Esophagus muscularis mucosa (tissue), 4 donors: ENCODE measurements at regions not wholly inside any gene's neighbourhood (a gene's known extent, or its start where the extent isn't known, plus 50 kb on each side); places are given as distances from the start of the nearest gene placed in this dataset.

Source experiments
- DNase-seq: peaks from one replicate; pipeline ENCODE4 v3.0.0-alpha.2; 2017; ENCODE audit errors: extremely low spot score
- H3K27ac ChIP-seq, 4 donors: fragments of 200-600 bp; sonication (generic); replicated peaks in 1 of 4; 1 replicate in 3 of 4; 2 replicates in 1 of 4; pipeline ENCODE4 v1.5.1; 2016 to 2019; ENCODE audit warnings: mild to moderate bottlenecking in 1 of 4
- H3K27me3 ChIP-seq, 4 donors: fragments of 200-600 bp; sonication (generic); one replicate each; pipeline versions ENCODE4 v1.5.1 to v1.6.0; 2016 to 2019
- H3K36me3 ChIP-seq, 4 donors: fragments of 200-600 bp; sonication (generic); one replicate each; pipeline ENCODE4 v1.5.1; 2016 to 2019
- H3K4me1 ChIP-seq, 4 donors: fragments of 200-600 bp; sonication (generic); one replicate each; pipeline ENCODE4 v1.5.1; 2016 to 2019
- H3K4me3 ChIP-seq, 4 donors: fragments of 200-600 bp; sonication (generic); 1 replicate in 2 of 4; 2 replicates in 2 of 4; pipeline ENCODE4 v1.5.1; 2016 to 2019; ENCODE audit warnings: mild to moderate bottlenecking in 4 of 4, moderate library complexity in 1 of 4
- H3K9me3 ChIP-seq, 4 donors: fragments of 200-600 bp; sonication (generic); 1 replicate in 3 of 4; 2 replicates in 1 of 4; pipeline ENCODE4 v1.5.1; 2016 to 2019
- EP300 ChIP-seq: sonication (generic); formaldehyde crosslinking; IDR thresholded peaks from one replicate; pipeline ENCODE4 v1.6.1; 2017; ENCODE audit warnings: antibody characterized with exemption
- POLR2A ChIP-seq: fragments of 450-650 bp; IDR thresholded peaks from one replicate; pipeline ENCODE4 v1.6.1; 2017; ENCODE audit warnings: antibody characterized with exemption, moderate library complexity, mild to moderate bottlenecking, low read depth
- POLR2AphosphoS5 ChIP-seq, 2 donors: sonication (generic); formaldehyde crosslinking; IDR thresholded peaks; one replicate each; pipeline ENCODE4 v1.6.1; 2017; ENCODE audit warnings: antibody characterized with exemption in 2 of 2
- WGBS: methylation state at CpG from one replicate; pipeline ENCODE4 v1.1.5; 2018; 5-methylcytosine and 5-hydroxymethylcytosine counted together
- intact Hi-C: fragments of 100-400 bp; cut with DNase I; formaldehyde crosslinking; loops from one replicate; pipeline ENCODE4 v1.15.1; 2023
- TF ChIP-seq, protein P1 (sequence below), 3 experiments: fragments of 200-600 bp in 2 of 3; fragments of 450-650 bp in 1 of 3; sonication (generic) in 2 of 3; IDR thresholded peaks; one replicate each; pipeline ENCODE4 v1.5.1; 2017 to 2019; ENCODE audit warnings: antibody characterized with exemption in 3 of 3, mild to moderate bottlenecking in 2 of 3, moderate library complexity in 1 of 3

DNA sequence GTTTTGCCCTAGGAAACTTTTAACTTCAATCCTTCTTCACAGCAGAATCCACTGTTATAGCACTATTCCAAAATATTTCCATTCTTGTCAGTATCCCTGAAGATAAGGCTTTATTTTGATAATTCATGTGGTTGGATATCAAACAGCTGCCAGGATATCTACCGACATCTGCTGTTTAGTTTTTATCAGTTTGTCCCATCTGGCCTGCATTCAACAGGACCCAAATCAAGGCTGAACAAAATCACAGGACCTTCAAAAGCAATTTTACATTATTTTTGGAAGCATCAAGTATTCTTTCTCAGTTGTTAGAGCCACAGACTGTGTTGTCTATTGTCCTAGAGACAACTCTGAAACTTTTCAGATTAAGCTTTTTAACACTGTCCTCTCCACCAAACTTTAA is 429.0 kb upstream of the PIK3C3 start:
- Histone ChIP-seq H3K36me3 (no peaks in the 10 kb centered on the region), H3K27ac (no peak overlapping the region), H3K4me1 (no peaks in the 10 kb centered on the region), H3K27me3 (no peaks in the 10 kb centered on the region), H3K9me3 (no peaks in the 10 kb centered on the region), H3K4me3 (no peak overlapping the region)
- no peak for TF ChIP-seq EP300
- 19% methylated on average over 1 of the region's 1 CpG for WGBS
- no peak for DNase-seq
- intact Hi-C loops, result no loop called here

DNA sequence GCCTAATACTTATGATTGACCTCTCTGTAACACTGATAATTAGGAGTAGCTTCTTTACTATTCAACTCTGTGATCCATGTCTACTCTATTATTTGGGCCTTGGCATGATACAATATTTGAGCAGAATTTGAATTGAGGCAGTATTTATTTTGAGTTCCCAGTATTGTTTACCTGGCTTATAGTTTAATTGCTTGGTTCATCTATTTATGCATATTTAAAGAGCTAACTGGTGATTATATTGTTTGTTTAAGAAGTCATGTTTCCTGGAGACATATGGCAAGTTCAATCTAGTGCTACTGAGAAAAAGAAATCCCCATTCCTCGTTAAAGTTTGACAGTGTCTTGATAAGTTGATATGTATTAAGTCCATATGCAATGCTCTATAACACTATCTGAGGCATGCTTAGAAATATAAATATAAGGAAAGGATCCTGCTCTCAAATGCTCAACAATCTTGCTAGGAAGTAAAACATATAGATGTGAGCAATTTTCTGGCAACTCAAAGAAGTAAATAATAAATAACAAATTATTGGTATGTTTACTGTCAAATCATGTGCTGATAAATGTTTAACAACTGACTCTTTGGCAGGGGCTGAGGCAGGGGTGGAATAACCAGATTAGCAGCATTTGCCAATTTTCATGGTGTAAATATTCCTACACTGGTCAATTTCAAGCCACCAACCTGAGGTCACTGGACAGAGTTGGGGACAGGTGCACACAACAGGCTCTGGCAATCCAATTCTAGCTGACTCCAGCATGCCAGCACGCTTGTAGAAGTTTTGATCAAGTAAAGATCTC is 430.2 kb upstream of the PIK3C3 start:
- no peaks in the 10 kb centered on the region for H3K4me1 ChIP-seq
- WGBS, result 39% methylated on average over 2 of the region's 2 CpGs
- TF ChIP-seq EP300, result no peak
- no peak for TF ChIP-seq POLR2AphosphoS5 (IDR thresholded peaks at IDR 0.05)
- TF ChIP-seq POLR2A, result no peak
- TF ChIP-seq, protein P1, sequence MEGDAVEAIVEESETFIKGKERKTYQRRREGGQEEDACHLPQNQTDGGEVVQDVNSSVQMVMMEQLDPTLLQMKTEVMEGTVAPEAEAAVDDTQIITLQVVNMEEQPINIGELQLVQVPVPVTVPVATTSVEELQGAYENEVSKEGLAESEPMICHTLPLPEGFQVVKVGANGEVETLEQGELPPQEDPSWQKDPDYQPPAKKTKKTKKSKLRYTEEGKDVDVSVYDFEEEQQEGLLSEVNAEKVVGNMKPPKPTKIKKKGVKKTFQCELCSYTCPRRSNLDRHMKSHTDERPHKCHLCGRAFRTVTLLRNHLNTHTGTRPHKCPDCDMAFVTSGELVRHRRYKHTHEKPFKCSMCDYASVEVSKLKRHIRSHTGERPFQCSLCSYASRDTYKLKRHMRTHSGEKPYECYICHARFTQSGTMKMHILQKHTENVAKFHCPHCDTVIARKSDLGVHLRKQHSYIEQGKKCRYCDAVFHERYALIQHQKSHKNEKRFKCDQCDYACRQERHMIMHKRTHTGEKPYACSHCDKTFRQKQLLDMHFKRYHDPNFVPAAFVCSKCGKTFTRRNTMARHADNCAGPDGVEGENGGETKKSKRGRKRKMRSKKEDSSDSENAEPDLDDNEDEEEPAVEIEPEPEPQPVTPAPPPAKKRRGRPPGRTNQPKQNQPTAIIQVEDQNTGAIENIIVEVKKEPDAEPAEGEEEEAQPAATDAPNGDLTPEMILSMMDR (IDR thresholded peaks at IDR 0.05), result no peak
- H3K27me3 ChIP-seq, result no peaks in the 10 kb centered on the region
- no peaks in the 10 kb centered on the region for H3K36me3 ChIP-seq
- H3K9me3 ChIP-seq, result no peaks in the 10 kb centered on the region
- DNase-seq, result no peak
- H3K27ac ChIP-seq, result no peak overlapping the region
- intact Hi-C loops, result no loop called here
- H3K4me3 ChIP-seq, result no peak overlapping the region

DNA sequence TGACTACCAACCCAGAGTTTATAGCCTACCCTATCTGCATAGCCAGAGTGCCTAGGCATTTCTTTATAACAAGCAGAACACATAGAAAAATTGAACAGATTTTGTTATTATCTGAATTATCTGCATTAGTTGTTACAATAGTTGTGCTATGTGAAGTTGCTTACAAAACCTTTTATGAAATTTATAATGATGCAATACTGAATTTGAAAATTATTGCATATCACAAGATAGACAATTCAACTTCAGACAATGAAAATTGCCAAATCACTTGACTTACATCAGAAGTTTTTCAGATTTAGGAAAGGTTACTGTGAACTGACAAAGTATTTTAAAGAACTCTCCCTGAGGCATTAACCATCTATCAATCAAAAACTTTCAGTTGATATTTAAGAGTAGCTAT is 437.9 kb upstream of the PIK3C3 start:
- no peak for TF ChIP-seq EP300
- no peak for TF ChIP-seq POLR2A
- TF ChIP-seq POLR2AphosphoS5 (IDR thresholded peaks at IDR 0.05), result no peak
- TF ChIP-seq, protein P1 (IDR thresholded peaks at IDR 0.05), result no peak
- Histone ChIP-seq H3K4me3 (no peak overlapping the region), H3K9me3 (no peaks in the 10 kb centered on the region), H3K36me3 (no peaks in the 10 kb centered on the region), H3K27me3 (no peaks in the 10 kb centered on the region), H3K27ac (no peak overlapping the region), H3K4me1 (no peaks in the 10 kb centered on the region)
- intact Hi-C loops, result no loop called here
- DNase-seq, result no peak

- no peak for DNase-seq
- Histone ChIP-seq H3K4me1 (no peaks in the 10 kb centered on the region), H3K27me3 (no peaks in the 10 kb centered on the region), H3K4me3 (no peak overlapping the region), H3K27ac (no peak overlapping the region), H3K36me3 (no peaks in the 10 kb centered on the region), H3K9me3 (no peaks in the 10 kb centered on the region)
- intact Hi-C loops, result no loop called here
- TF ChIP-seq POLR2A (no peak), POLR2AphosphoS5 (IDR thresholded peaks at IDR 0.05) (no peak), EP300 (no peak)
- TF ChIP-seq, protein P1 (IDR thresholded peaks at IDR 0.05), result no peak
- WGBS, result 77% methylated on average over 3 of the region's 3 CpGs
These were observed 441.6 kb upstream of the PIK3C3 start for GRCh38 chr18:41513438-41513837.

GRCh38 chr18:41504316-41504715 is 450.7 kb upstream of the PIK3C3 start:
- Histone ChIP-seq H3K9me3 (no peaks in the 10 kb centered on the region), H3K4me1 (no peaks in the 10 kb centered on the region), H3K4me3 (no peak overlapping the region), H3K27me3 (no peaks in the 10 kb centered on the region), H3K36me3 (no peaks in the 10 kb centered on the region), H3K27ac (no peak overlapping the region)
- TF ChIP-seq POLR2A (no peak), POLR2AphosphoS5 (IDR thresholded peaks at IDR 0.05) (no peak), EP300 (no peak)
- TF ChIP-seq, protein P1 (IDR thresholded peaks at IDR 0.05), result no peak
- intact Hi-C loops, result no loop called here
- no peak for DNase-seq
- 81% methylated on average over 3 of the region's 3 CpGs for WGBS
